ENCODE measurements at regions not wholly inside any gene's neighbourhood (a gene's known extent, or its start where the extent isn't known, plus 50 kb on each side); places are given as distances from the start of the nearest gene placed in this dataset.

GRCh38 chr6:164168595-164168994 lies 754.1 kb downstream of the QKI start:
- no peak for DNase-seq (ENCODE audit: low read depth in 2 of 2)

- DNase-seq (ENCODE audit: low read depth in 2 of 2) = no peak
Measured at GRCh38 chr6:164167873-164168405, 753.4 kb downstream of the QKI start.

DNA sequence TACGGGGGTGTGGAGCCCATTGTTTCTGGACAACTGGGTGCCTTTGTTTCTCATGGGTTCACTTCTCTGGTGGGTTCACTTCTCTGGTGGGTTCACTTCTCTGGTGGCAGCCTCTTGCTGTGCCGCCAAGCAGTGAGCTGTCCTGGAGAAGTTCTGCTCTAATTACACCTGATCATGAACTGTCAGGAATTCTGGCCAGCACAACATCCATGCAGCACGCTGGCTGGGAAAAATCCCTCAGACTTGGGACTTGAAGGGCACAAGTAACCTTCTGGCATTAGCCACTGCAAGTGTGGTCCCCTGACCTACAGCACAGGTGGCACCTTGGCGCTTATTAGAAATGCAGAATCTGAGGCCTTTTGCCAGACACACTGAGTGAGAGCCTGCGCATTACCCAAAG lies 752.5 kb downstream of the QKI start:
- DNase-seq (ENCODE audit: low read depth in 2 of 2) = no peak

DNA sequence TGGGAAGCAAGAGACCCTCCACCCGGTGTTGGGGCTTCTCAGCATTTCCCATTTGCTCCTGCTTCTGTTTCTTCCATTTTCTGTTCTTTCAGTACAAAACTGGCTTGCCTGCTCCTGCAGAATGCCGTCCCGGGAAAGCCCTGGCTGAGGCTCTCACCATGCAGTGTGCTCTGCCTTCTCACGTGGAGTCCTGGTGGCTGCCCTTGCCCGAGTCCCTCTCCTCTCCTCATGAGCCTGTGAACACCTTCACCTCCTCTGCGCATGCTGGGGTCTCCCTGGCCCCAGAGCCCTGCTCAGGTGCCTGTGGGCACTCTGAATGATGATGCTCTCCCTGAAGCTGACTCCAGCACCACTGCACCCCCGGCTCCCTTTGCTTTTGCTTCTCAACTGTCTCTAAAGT lies 752.0 kb downstream of the QKI start:
- DNase-seq (ENCODE audit: low read depth in 2 of 2) = no peak

GRCh38 chr6:164164876-164165275 lies 750.4 kb downstream of the QKI start:
- no peak for DNase-seq (ENCODE audit: low read depth in 2 of 2)

GRCh38 chr6:164163239-164163638 lies 748.7 kb downstream of the QKI start:
- DNase-seq (ENCODE audit: low read depth in 2 of 2) = no peak

- DNase-seq (ENCODE audit: low read depth in 2 of 2) = no peak
Measured at GRCh38 chr6:164159061-164159460, 744.5 kb downstream of the QKI start.

DNA sequence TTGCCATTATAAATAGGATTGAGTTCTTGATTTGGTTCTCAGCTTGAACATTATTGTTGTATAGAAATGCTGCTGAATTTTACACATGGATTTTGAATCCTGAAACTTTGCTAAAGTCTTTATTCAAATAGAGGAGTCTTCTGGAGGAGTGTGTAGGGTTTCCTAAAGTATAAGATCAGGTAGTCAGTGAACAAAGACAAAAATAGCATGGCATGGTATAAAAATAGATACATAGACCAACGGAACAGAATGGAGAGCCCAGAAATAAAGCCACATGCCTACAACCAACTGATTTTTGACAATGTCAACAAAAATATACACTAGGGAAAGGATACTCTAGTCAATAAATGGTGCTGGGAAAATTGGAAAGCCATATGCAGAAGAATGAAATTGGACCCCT lies 740.1 kb downstream of the QKI start:
- no peak for DNase-seq (ENCODE audit: low read depth in 2 of 2)

DNA sequence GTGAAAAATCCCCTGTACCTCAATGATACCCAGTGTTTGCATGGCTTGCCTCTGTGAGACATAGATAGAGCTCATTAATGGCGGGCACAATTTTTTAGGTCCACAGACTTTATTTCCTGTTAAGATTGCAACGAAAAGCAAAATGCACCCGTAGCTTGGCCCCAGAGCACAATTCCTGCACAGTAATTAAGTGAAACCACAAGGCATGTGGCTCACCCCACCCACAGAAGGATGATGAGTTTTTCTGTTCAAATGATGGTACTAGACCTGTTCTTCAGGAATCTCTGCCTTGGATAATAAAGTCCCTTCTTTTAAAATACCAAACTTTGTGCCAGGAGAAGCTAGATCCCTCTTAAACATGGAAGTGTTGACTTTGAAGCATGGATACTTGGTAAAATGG lies 738.1 kb downstream of the QKI start:
- DNase-seq (ENCODE audit: low read depth in 2 of 2) = no peak

DNA sequence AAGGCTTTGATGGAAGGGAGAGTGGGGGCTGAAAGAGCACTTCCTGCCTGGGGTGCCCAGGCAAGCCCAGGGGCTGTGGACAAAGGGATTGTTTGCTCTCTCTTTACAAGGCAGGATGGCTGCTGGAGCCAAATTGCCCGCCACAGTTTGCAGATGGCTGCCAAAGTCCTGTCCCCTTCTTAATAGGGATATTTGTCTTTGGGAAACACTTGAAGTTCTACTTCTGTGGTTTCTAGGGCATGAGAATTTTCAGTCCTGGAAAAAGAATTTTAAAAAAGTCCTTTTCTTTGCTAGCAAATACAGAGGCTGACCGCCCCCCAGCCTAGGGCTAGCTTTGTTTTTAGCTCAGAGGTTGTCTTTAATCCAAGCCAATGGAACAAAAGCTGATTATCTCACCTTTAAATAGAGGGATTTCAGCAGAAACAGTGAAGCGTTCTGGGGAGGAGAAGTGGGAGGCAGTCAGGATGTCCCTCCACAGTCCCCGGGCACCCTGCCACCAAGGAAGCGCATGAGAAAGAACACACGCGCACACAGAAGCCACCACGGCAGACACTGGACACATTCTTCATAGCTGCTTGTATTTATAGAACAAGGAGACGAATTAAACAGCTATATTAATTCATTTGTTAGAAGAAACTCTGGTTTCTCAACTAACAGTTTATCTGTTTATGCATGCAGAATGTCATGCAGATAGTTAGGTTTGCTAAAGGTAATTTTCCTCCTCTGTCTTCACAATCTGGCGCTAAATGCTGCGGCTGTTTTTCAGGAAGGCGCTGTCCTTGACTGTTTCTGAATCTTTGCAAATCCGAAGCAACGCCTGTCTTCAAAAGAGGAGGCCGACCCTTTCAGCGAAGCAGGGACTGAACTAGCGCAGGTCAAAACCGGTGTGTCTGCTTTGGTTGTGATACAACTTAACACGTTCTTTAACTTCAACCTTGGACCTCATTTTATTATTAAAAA lies 736.9 kb downstream of the QKI start:
- DNase-seq (ENCODE audit: low read depth in 2 of 2) = no peak

DNA sequence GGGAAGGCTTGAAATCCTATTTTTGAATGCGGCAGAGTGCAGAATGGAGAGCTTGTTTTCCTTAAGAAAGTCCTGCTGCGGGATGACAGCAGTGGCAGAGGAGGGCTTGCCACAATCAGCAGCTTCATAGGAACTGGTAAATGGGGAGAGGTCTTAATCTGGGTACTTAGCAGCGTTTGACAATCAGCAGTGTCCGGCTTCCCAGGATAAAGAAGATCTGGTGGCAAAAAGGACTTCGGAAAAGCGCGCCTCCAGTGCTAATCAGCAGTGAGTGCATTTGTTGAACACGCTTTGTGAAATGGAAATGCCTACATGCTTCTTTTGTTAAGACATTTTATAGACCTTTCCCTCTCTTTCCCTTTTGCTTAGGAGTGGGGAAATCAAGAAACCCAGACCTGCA lies 735.7 kb downstream of the QKI start:
- DNase-seq (ENCODE audit: low read depth in 2 of 2) = no peak

- DNase-seq (ENCODE audit: low read depth in 2 of 2) = no peak
Measured at GRCh38 chr6:164148788-164149187, 734.3 kb downstream of the QKI start.

- DNase-seq (ENCODE audit: low read depth in 2 of 2) = no peak
Measured at GRCh38 chr6:164144316-164144715, 729.8 kb downstream of the QKI start.

DNA sequence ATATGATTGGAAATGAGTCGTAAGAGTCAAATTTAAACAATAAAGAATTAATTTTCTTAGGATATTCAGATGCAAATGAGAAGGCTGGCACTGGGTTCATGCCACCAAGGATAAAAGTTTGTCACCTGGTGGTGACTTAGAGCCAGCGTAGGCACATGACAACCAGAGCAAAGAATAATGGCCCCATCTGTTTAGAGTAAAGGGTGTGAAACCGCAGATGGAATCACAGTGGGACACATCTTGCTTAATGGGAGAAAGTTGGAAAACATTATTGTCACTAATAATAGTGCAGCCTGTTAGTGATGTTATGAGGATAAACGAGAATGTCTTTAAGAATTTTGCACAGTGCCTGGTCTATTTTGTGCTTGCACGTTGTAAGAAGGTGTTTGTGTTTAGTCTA lies 727.8 kb downstream of the QKI start:
- no peak for DNase-seq (ENCODE audit: low read depth in 2 of 2)

- DNase-seq (ENCODE audit: low read depth in 2 of 2) = no peak
Measured at GRCh38 chr6:164135511-164136132, 721.1 kb downstream of the QKI start.

DNA sequence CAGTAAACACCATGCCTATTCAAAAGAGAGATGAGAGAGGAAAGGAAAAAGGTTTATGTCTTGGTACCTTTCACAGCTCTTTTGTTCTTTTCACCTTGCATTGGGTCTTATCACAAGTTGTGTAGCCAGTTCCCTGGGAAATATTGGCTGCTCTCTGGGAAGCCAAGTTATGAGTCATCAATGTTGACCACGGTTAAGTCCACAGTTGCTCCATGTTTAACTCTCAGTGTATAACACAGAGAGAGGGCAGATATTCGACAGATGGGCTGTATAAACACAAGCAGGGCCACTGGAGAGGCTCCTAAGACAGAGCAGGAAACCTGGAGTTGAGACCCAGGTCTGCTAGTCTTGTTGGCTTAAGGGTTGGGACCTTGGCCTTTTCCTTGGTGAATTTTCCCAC lies 718.6 kb downstream of the QKI start:
- no peak for DNase-seq (ENCODE audit: low read depth in 2 of 2)

- DNase-seq (ENCODE audit: low read depth in 2 of 2) = no peak
Measured at GRCh38 chr6:164130585-164130984, 716.1 kb downstream of the QKI start.

- no peak for DNase-seq (ENCODE audit: low read depth in 2 of 2)
Measured at GRCh38 chr6:164130151-164130550, 715.6 kb downstream of the QKI start.

DNA sequence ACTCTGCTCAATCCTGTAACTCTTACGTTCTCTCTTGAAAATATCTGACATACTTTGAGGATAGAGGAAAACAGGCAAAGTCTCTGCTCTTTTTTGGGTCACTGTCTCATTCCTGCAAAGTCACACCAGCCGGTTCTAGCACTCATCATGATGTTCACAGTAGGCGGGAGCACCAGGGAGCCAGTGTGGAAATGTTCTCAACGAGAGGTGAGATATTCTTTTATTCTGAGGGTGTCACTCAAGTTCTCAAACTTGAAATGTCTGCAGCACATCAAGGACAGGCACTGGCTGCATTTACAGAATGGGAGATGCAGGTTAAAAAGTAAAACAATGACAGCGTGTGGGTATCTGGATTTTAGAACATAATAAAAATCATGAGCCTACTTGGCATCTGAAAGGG lies 714.7 kb downstream of the QKI start:
- DNase-seq (ENCODE audit: low read depth in 2 of 2) = no peak

GRCh38 chr6:164128101-164128500 lies 713.6 kb downstream of the QKI start:
- no peak for DNase-seq (ENCODE audit: low read depth in 2 of 2)

DNA sequence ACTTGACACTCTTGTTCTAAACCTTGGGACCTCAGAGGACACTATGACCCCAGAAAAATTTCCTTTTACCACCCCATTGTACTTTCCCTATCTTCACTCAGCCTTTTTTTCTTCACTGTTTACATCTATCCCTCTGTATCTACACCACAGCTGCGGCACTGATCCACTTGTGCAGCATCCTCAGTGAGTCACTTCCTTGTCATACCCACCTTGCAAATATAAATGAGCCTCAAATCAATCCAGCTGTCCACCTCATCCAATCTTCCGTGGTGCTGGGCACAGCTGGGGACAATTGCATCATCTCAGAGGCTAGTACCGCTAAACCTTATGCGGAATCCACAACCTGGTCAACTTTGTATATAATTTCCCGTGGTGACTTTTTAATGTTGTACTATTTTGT lies 710.5 kb downstream of the QKI start:
- DNase-seq (ENCODE audit: low read depth in 2 of 2) = no peak

DNA sequence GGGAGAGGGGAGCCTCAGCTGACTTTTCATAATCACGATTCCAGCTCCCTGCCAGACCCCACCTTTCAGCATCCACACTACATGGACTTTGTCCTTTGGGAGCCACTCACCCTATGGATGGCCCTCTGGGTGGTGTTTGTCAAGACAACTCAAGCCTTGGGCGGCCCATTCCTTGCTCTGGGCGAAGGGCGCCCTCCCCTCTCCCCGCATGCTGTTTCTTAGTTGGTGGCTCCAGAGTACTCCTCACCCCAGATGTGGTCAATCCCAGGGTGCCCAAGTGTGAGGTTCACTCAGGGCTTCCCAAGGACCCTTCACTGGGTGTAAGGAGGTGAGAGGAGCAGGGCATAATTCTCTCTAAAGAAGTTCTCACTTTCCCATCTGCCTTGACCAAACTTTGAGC lies 710.0 kb downstream of the QKI start:
- no peak for DNase-seq (ENCODE audit: low read depth in 2 of 2)

DNA sequence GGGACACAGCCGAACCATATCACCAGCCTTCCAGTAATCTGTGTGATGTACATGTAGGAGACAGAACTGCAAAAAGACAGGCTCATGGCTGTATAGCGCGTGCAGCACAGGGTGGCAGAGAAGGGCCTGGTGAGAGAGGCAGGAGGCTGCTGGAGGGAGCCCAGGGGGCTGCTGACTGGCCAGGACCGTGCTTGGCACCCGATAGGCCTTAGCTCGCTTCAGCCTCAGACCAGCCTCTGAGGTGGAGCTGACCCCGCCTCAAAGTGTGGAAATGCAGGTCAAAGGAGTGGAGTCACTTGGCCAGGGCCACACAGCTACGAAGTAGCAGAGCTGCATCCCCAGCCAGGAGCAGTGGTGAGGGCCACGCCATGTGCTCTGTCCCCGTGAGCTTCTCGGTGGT lies 707.6 kb downstream of the QKI start:
- no peak for DNase-seq (ENCODE audit: low read depth in 2 of 2)
